CD14-positive monocyte (primary cell): ENCODE measurements at regions not wholly inside any gene's neighbourhood (a gene's known extent, or its start where the extent isn't known, plus 50 kb on each side); places are given as distances from the start of the nearest gene placed in this dataset.

Experiments
- DNase-seq, 3 donors: peaks; one replicate each; pipeline ENCODE4 v3.0.0-alpha.2; 2011 to 2022
- H2AFZ ChIP-seq: 2 replicates; pipeline ENCODE4 v1.6.0; 2012; ENCODE audit warnings: mild to moderate bottlenecking, low read depth, low read length, inconsistent platforms; ENCODE audit not compliant: insufficient read depth, poor library complexity, severe bottlenecking
- H3K27ac ChIP-seq, 2 donors: 1 replicate in 1 of 2; 2 replicates in 1 of 2; pipeline ENCODE4 v1.5.1; 2012 to 2013; ENCODE audit warnings: low read length in 2 of 2, control low read depth in 1 of 2, inconsistent platforms in 1 of 2, low read depth in 1 of 2, mild to moderate bottlenecking in 1 of 2
- H3K27me3 ChIP-seq, 2 donors: one replicate each; pipeline versions ENCODE4 v1.6.0 to v1.6.1; 2011 to 2013; ENCODE audit warnings: low read length in 2 of 2; ENCODE audit not compliant: control insufficient read depth in 2 of 2, insufficient read depth in 2 of 2
- H3K36me3 ChIP-seq, 2 donors: replicated peaks in 1 of 2; 1 replicate in 1 of 2; 2 replicates in 1 of 2; pipeline versions ENCODE4 v1.5.1 to v1.6.1; 2012 to 2013; ENCODE audit warnings: low read length in 2 of 2, control low read depth in 1 of 2, inconsistent platforms in 1 of 2, mild to moderate bottlenecking in 1 of 2; ENCODE audit not compliant: insufficient read depth in 2 of 2, control insufficient read depth in 1 of 2
- H3K4me1 ChIP-seq, 2 donors: 1 replicate in 1 of 2; 2 replicates in 1 of 2; pipeline versions ENCODE4 v1.5.1 to v1.6.1; 2012 to 2013; ENCODE audit warnings: low read length in 2 of 2, control low read depth in 1 of 2, inconsistent platforms in 1 of 2, mild to moderate bottlenecking in 1 of 2, moderate library complexity in 1 of 2; ENCODE audit not compliant: insufficient read depth in 2 of 2, control insufficient read depth in 1 of 2
- H3K4me2 ChIP-seq: replicated peaks from 2 replicates; pipeline ENCODE3; 2012; ENCODE audit warnings: low read length, moderate library complexity, mild to moderate bottlenecking; ENCODE audit not compliant: poor library complexity, severe bottlenecking; ENCODE audit errors: extremely low read depth
- H3K4me3 ChIP-seq, 3 experiments: fragments of 200-600 bp in 1 of 3; sonication (generic) in 1 of 3; replicated peaks in 1 of 3; 1 replicate in 2 of 3; 2 replicates in 1 of 3; pipeline ENCODE4 v1.5.1; 2011 to 2013; ENCODE audit warnings: low read length in 3 of 3, mild to moderate bottlenecking in 3 of 3, control low read depth in 2 of 3, low read depth in 2 of 3, inconsistent platforms in 1 of 3, moderate library complexity in 1 of 3
- H3K79me2 ChIP-seq: 2 replicates; pipeline ENCODE4 v1.6.0; 2012; ENCODE audit warnings: mild to moderate bottlenecking, control low read depth, inconsistent platforms, low read length, moderate library complexity; ENCODE audit not compliant: insufficient read depth
- H3K9ac ChIP-seq: 2 replicates; pipeline ENCODE4 v1.6.0; 2017; ENCODE audit warnings: low read length, mild to moderate bottlenecking; ENCODE audit not compliant: insufficient read depth, poor library complexity, severe bottlenecking
- H3K9me3 ChIP-seq, 2 donors: replicated peaks in 1 of 2; 1 replicate in 1 of 2; 2 replicates in 1 of 2; pipeline versions ENCODE4 v1.5.1 to v1.6.1; 2012 to 2013; ENCODE audit warnings: low read length in 2 of 2, control low read depth in 1 of 2; ENCODE audit not compliant: control insufficient read depth in 1 of 2, insufficient read depth in 1 of 2
- H4K20me1 ChIP-seq: 2 replicates; pipeline ENCODE4 v1.6.0; 2012; ENCODE audit warnings: mild to moderate bottlenecking, low read length, control low read depth, moderate library complexity; ENCODE audit not compliant: insufficient read depth
- H3K27ac Mint-ChIP-seq, 7 donors: one replicate each; pipeline ENCODE4 v1.8.0; 2020; ENCODE audit warnings: mild to moderate bottlenecking in 7 of 7, mixed read lengths in 7 of 7, moderate library complexity in 6 of 7, inconsistent platforms in 2 of 7
- H3K27me3 Mint-ChIP-seq, 3 donors: one replicate each; pipeline ENCODE4 v1.8.0; 2021 to 2022; ENCODE audit warnings: low read depth in 3 of 3, mild to moderate bottlenecking in 3 of 3, mixed read lengths in 3 of 3, moderate library complexity in 3 of 3, inconsistent platforms in 1 of 3
- H3K36me3 Mint-ChIP-seq, 2 donors: one replicate each; pipeline ENCODE4 v1.8.0; 2020; ENCODE audit warnings: mixed read lengths in 2 of 2, inconsistent platforms in 1 of 2, mild to moderate bottlenecking in 1 of 2
- H3K4me1 Mint-ChIP-seq: one replicate; pipeline ENCODE4 v1.8.0; 2020; ENCODE audit warnings: mild to moderate bottlenecking, mixed read lengths
- H3K4me3 Mint-ChIP-seq, 2 donors: one replicate each; pipeline ENCODE4 v1.8.0; 2020; ENCODE audit warnings: mild to moderate bottlenecking in 2 of 2, mixed read lengths in 2 of 2, moderate library complexity in 1 of 2
- H3K9me3 Mint-ChIP-seq, 7 donors: one replicate each; pipeline ENCODE4 v1.8.0; 2020 to 2022; ENCODE audit warnings: mixed read lengths in 7 of 7, mild to moderate bottlenecking in 6 of 7, moderate library complexity in 6 of 7, inconsistent platforms in 2 of 7
- CTCF ChIP-seq: fragments of 200-600 bp; IDR thresholded peaks from one replicate; pipeline ENCODE4 v1.8.0; 2022; ENCODE audit warnings: antibody characterized with exemption, mild to moderate bottlenecking
- WGBS: methylation state at CpG from one replicate; pipeline ENCODE4 v1.1.5; 2013; ENCODE audit warnings: missing lambda C conversion rate; ENCODE audit not compliant: insufficient coverage; 5-methylcytosine and 5-hydroxymethylcytosine counted together
- intact Hi-C, 2 donors: fragments of 100-400 bp; cut with micrococcal nuclease; formaldehyde crosslinking; loops; one replicate each; pipeline versions ENCODE4 v1.15.0 to v1.15.1; 2023

- Histone ChIP-seq H2AFZ (no peak overlapping the region), H3K36me3 (no peaks in the 10 kb centered on the region), H3K4me1 (no peaks in the 10 kb centered on the region), H4K20me1 (no peaks in the 10 kb centered on the region), H3K9ac (no peak overlapping the region), H3K79me2 (no peaks in the 10 kb centered on the region), H3K27ac (no peak overlapping the region), H3K27me3 (no peaks in the 10 kb centered on the region), H3K4me3 (no peak overlapping the region), H3K9me3 (no peaks in the 10 kb centered on the region), H3K4me2 (no peak overlapping the region)
- peaks cover 5% of the 10 kb centered on the region for H3K4me1 Mint-ChIP-seq
- H3K36me3 Mint-ChIP-seq = no peaks in the 10 kb centered on the region
- H3K4me3 Mint-ChIP-seq = no peak overlapping the region
- no peak for TF ChIP-seq CTCF
- no peak for DNase-seq
- H3K9me3 Mint-ChIP-seq = peaks cover 0 to 15% (median 2%) of the 10 kb centered on the region in 7 donors
- no CpG with 5 or more reads among the region's 2 CpGs for WGBS
- intact Hi-C loops = no loop called here
- H3K27ac Mint-ChIP-seq = no peak overlapping the region
- peaks cover 0 to 3% (median 0%) of the 10 kb centered on the region in 3 donors for H3K27me3 Mint-ChIP-seq
These were observed 57.1 kb upstream of the MSH6 start for GRCh38 chr2:47725808-47726207.

DNA sequence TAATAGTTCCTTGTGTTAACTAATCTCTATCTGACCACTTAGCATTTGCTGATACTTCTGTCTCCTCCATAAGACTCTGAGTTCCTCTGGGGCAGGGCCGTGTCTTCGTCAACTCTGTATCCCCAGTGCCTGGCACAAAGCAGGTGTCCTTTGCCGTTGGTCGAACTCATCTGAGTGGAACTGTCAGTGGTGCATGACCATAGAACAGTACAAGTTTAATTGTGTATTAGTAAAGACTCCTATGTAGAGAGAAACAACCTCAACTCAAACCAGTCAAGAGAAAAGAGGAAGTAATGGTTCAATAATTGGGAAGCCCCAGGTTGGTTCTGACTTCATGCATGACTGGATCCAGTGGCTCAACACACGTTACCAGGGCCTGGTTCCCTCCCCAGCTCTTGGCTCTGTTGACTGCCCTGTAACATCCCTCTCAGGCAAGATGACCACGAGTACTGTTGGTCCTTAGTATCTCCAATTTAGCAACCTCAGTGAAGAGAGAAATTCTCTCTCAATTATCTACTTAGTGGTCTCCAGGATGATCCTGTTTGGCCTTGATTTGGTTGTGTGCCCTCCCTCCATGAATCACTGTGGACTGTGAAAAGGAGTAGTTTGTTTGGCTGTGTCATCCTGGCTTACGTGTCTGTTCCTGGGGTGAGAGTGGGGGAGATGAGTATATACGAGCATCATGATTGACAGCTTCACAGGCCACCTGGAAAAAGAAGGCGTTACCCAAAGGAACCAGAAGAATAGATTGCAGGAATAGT, 58.5 kb upstream of the MSH6 start:
- H3K4me1 Mint-ChIP-seq = peaks cover 16% of the 10 kb centered on the region
- Histone ChIP-seq H2AFZ (no peak overlapping the region), H3K4me3 (no peak overlapping the region), H3K9ac (no peak overlapping the region), H3K4me2 (no peak overlapping the region), H3K4me1 (peaks cover 4 to 6% of the 10 kb centered on the region in 2 donors), H3K9me3 (no peaks in the 10 kb centered on the region), H3K27ac (no peak overlapping the region), H4K20me1 (no peaks in the 10 kb centered on the region), H3K27me3 (no peaks in the 10 kb centered on the region), H3K36me3 (no peaks in the 10 kb centered on the region), H3K79me2 (no peaks in the 10 kb centered on the region)
- WGBS = 86% methylated on average over 5 of the region's 9 CpGs
- no peak overlapping the region for H3K4me3 Mint-ChIP-seq
- H3K27ac Mint-ChIP-seq = peak overlapping the region in 2 of 7 donors; percentile 33 to 51
- TF ChIP-seq CTCF = no peak
- DNase-seq = peak; percentile 30 to 78 (median 56)
- H3K27me3 Mint-ChIP-seq = peaks cover 0 to 3% (median 0%) of the 10 kb centered on the region in 3 donors
- H3K36me3 Mint-ChIP-seq = no peaks in the 10 kb centered on the region
- H3K9me3 Mint-ChIP-seq = peaks cover 0 to 12% (median 0%) of the 10 kb centered on the region in 7 donors
- intact Hi-C loops = no loop called here
